Suprapubic skin (tissue), 3 donors: ENCODE measurements at regions not wholly inside any gene's neighbourhood (a gene's known extent, or its start where the extent isn't known, plus 50 kb on each side); places are given as distances from the start of the nearest gene placed in this dataset.

Experiments
- EP300 ChIP-seq: sonication (generic); formaldehyde crosslinking; IDR thresholded peaks from one replicate; pipeline ENCODE4 v1.6.1; 2017; ENCODE audit warnings: antibody characterized with exemption
- TF ChIP-seq, protein P1 (sequence below), 2 donors: fragments of 200-600 bp in 1 of 2; fragments of 450-650 bp in 1 of 2; sonication (generic) in 1 of 2; IDR thresholded peaks; one replicate each; pipeline ENCODE4 v1.5.1; 2016 to 2019; ENCODE audit warnings: antibody characterized with exemption in 2 of 2, mild to moderate bottlenecking in 1 of 2, moderate library complexity in 1 of 2

DNA sequence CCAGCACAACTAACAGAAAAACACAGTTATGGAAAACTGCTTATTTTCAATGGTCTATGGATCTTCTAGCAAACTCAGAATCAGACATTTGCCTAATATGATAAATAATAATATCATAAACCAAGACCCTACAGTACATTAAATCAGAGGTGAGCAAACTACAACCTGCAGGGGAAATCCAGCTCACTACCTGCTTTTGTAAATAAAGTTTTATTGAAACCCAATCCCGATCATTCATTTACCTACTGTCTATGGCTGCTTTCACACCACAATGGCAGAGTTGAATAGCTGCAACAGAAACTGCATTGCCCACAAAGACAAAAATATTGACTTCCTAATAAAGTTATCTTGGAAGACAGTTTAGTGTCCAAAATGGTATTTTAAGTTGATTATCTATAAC, 108.5 kb downstream of the ELAPOR2 start:
- TF ChIP-seq, protein P1, sequence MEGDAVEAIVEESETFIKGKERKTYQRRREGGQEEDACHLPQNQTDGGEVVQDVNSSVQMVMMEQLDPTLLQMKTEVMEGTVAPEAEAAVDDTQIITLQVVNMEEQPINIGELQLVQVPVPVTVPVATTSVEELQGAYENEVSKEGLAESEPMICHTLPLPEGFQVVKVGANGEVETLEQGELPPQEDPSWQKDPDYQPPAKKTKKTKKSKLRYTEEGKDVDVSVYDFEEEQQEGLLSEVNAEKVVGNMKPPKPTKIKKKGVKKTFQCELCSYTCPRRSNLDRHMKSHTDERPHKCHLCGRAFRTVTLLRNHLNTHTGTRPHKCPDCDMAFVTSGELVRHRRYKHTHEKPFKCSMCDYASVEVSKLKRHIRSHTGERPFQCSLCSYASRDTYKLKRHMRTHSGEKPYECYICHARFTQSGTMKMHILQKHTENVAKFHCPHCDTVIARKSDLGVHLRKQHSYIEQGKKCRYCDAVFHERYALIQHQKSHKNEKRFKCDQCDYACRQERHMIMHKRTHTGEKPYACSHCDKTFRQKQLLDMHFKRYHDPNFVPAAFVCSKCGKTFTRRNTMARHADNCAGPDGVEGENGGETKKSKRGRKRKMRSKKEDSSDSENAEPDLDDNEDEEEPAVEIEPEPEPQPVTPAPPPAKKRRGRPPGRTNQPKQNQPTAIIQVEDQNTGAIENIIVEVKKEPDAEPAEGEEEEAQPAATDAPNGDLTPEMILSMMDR (IDR thresholded peaks at IDR 0.05): no peak
- no peak for TF ChIP-seq EP300
